B cell (primary cell): ENCODE measurements at regions not wholly inside any gene's neighbourhood (a gene's known extent, or its start where the extent isn't known, plus 50 kb on each side); places are given as distances from the start of the nearest gene placed in this dataset.
"Not testable (repeated sequence)": the region's sequence is repeated elsewhere in the genome, so short reads cannot be mapped to it uniquely, and the experiment has no call there.

Experiments used
- ATAC-seq: fragments of 200-7000 bp; cut with Tn5 transposase; one replicate; pipeline ENCODE4 v1.10.0; 2021; ENCODE audit warnings: low read depth, mild to moderate bottlenecking, moderate number of reproducible peaks, moderate library complexity
- CTCF ChIA-PET: fragments of 350-600 bp; sonication (Branson Sonifier 250); formaldehyde crosslinking; loops from one replicate; lab custom pipeline; 2021; ENCODE audit warnings: antibody characterized with exemption, inconsistent platforms; lab: Charles Lee
- POLR2A ChIA-PET: fragments of 350-600 bp; sonication (Branson Sonifier 250); formaldehyde crosslinking; loops from one replicate; lab custom pipeline; 2021; ENCODE audit warnings: antibody characterized with exemption; lab: Charles Lee
- DNase-seq: peaks from one replicate; pipeline ENCODE4 v3.0.0; 2013
- H2AFZ ChIP-seq: 2 replicates; pipeline ENCODE4 v1.6.1; 2012; ENCODE audit warnings: mild to moderate bottlenecking, low read depth, low read length; ENCODE audit not compliant: insufficient read depth, poor library complexity, severe bottlenecking
- H3K27ac ChIP-seq, 2 donors: 1 replicate in 1 of 2; 2 replicates in 1 of 2; pipeline ENCODE4 v1.5.1; 2012 to 2013; ENCODE audit warnings: low read length in 2 of 2, mild to moderate bottlenecking in 2 of 2, moderate library complexity in 1 of 2
- H3K27me3 ChIP-seq, 4 experiments: fragments of 200-600 bp in 1 of 4; sonication (generic) in 1 of 4; replicated peaks in 1 of 4; 1 replicate in 2 of 4; 2 replicates in 2 of 4; pipeline versions ENCODE4 v1.6.1 to v1.7.0; 2013 to 2016; ENCODE audit warnings: low read length in 3 of 4, mild to moderate bottlenecking in 2 of 4, mixed read lengths in 1 of 4, moderate library complexity in 1 of 4; ENCODE audit not compliant: insufficient read depth in 4 of 4, control insufficient read depth in 3 of 4; ENCODE audit errors: control extremely low read depth in 1 of 4
- H3K36me3 ChIP-seq, 2 experiments: replicated peaks in 1 of 2; 1 replicate in 1 of 2; 2 replicates in 1 of 2; pipeline versions ENCODE4 v1.6.1 to v1.7.1; 2013; ENCODE audit warnings: low read length in 1 of 2; ENCODE audit not compliant: insufficient read depth in 2 of 2, control insufficient read depth in 1 of 2; ENCODE audit errors: control extremely low read depth in 1 of 2, extremely low read depth in 1 of 2
- H3K4me1 ChIP-seq, 2 donors: fragments of 200-600 bp in 1 of 2; sonication (generic) in 1 of 2; 1 replicate in 1 of 2; 2 replicates in 1 of 2; pipeline versions ENCODE4 v1.5.1 to v1.6.1; 2013 to 2017; ENCODE audit warnings: low read length in 2 of 2; ENCODE audit not compliant: control insufficient read depth in 2 of 2, insufficient read depth in 2 of 2
- H3K4me2 ChIP-seq: replicated peaks from 2 replicates; pipeline ENCODE3; 2012; ENCODE audit warnings: mild to moderate bottlenecking, low read depth, low read length; ENCODE audit not compliant: poor library complexity, severe bottlenecking
- H3K4me3 ChIP-seq, 5 experiments: fragments of 200-600 bp in 1 of 5; sonication (generic) in 1 of 5; 1 replicate in 3 of 5; 2 replicates in 2 of 5; pipeline versions ENCODE4 v1.5.1 to v1.7.0; 2011 to 2016; ENCODE audit warnings: low read length in 4 of 5, mild to moderate bottlenecking in 4 of 5, low read depth in 2 of 5, control low read depth in 1 of 5, moderate library complexity in 1 of 5; ENCODE audit not compliant: insufficient read depth in 1 of 5; ENCODE audit errors: control extremely low read depth in 1 of 5, extremely low read depth in 1 of 5
- H3K79me2 ChIP-seq: fragments of 200-600 bp; sonication (generic); one replicate; pipeline ENCODE4 v1.6.0; 2016; ENCODE audit warnings: low read length; ENCODE audit not compliant: control insufficient read depth, insufficient read depth
- H3K9ac ChIP-seq: fragments of 200-600 bp; sonication (generic); 2 replicates; pipeline ENCODE4 v1.6.1; 2017; ENCODE audit warnings: mild to moderate bottlenecking, low read length, moderate library complexity
- H3K9me3 ChIP-seq, 3 donors: one replicate each; pipeline versions ENCODE4 v1.6.1 to v1.7.1; 2013; ENCODE audit warnings: low read length in 2 of 3; ENCODE audit not compliant: control insufficient read depth in 2 of 3, insufficient read depth in 1 of 3; ENCODE audit errors: control extremely low read depth in 1 of 3
- H4K20me1 ChIP-seq: 2 replicates; pipeline ENCODE4 v1.6.0; 2012; ENCODE audit warnings: mild to moderate bottlenecking, low read length; ENCODE audit not compliant: insufficient read depth, control insufficient read depth, poor library complexity, severe bottlenecking
- H3K27ac Mint-ChIP-seq: one replicate; pipeline ENCODE4 v1.8.0; 2021; ENCODE audit warnings: mixed read lengths
- H3K27me3 Mint-ChIP-seq: one replicate; pipeline ENCODE4 v1.8.0; 2021; ENCODE audit warnings: mixed read lengths
- H3K4me1 Mint-ChIP-seq: one replicate; pipeline ENCODE4 v1.8.0; 2021; ENCODE audit warnings: mixed read lengths
- H3K4me3 Mint-ChIP-seq: one replicate; pipeline ENCODE4 v1.8.0; 2021; ENCODE audit warnings: mixed read lengths
- H3K9me3 Mint-ChIP-seq: one replicate; pipeline ENCODE4 v1.8.0; 2022; ENCODE audit warnings: mixed read lengths; ENCODE audit not compliant: insufficient read depth
- EZH2 ChIP-seq: IDR thresholded peaks from 2 replicates; pipeline ENCODE4 v1.6.1; 2012; ENCODE audit warnings: borderline replicate concordance, low read depth, mild to moderate bottlenecking, moderate library complexity, low read length; ENCODE audit not compliant: insufficient read depth, poor library complexity, severe bottlenecking
- WGBS: methylation state at CpG from one replicate; pipeline ENCODE4 v1.1.5; 2013; ENCODE audit warnings: missing lambda C conversion rate; ENCODE audit not compliant: insufficient coverage; 5-methylcytosine and 5-hydroxymethylcytosine counted together
- intact Hi-C: fragments of 100-400 bp; cut with micrococcal nuclease; formaldehyde crosslinking; loops from one replicate; pipeline ENCODE4 v1.10.0; 2022
- TF ChIP-seq, protein P1 (sequence below): fragments of 200-600 bp; IDR thresholded peaks from one replicate; pipeline ENCODE4 v1.8.0; 2022; ENCODE audit warnings: antibody characterized with exemption, mild to moderate bottlenecking

DNA sequence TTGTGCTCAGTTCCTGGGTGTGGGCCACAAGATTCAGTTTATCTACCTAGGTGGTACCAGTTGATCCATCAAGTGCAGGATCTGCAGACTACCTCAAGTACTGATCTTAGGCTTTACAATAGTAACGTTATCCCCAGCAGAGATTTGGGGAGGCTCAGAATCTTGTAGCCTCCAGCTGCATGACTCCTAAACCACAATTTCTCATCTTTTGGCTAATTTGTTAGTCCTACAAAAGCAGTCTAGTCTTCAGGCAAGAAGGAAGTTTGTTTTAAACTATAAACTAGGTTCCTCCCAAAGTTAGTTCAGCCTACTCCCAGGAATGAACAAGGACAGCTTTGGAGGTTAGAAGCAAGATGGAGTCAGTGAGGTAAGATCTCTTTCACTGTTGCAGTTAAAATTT lies 213.5 kb upstream of the PIEZO2 start:
- Histone ChIP-seq H3K79me2 (no peaks in the 10 kb centered on the region), H3K27me3 (no peaks in the 10 kb centered on the region), H3K27ac (no peak overlapping the region), H3K9me3 (no peaks in the 10 kb centered on the region), H3K9ac (no peak overlapping the region), H3K36me3 (no peaks in the 10 kb centered on the region), H2AFZ (no peak overlapping the region), H4K20me1 (no peaks in the 10 kb centered on the region), H3K4me1 (no peaks in the 10 kb centered on the region), H3K4me2 (no peak overlapping the region), H3K4me3 (no peak overlapping the region)
- DNase-seq (no peak), ATAC-seq (no peak)
- H3K27me3 Mint-ChIP-seq: peaks cover under 1% of the 10 kb centered on the region
- H3K4me1 Mint-ChIP-seq: no peaks in the 10 kb centered on the region
- WGBS: no CpG with 5 or more reads among the region's 1 CpG
- H3K9me3 Mint-ChIP-seq: no peaks in the 10 kb centered on the region
- CTCF ChIA-PET: no interaction called here
- intact Hi-C loops: no loop called here
- H3K27ac Mint-ChIP-seq: no peak overlapping the region
- TF ChIP-seq EZH2: no peak
- TF ChIP-seq, protein P1, sequence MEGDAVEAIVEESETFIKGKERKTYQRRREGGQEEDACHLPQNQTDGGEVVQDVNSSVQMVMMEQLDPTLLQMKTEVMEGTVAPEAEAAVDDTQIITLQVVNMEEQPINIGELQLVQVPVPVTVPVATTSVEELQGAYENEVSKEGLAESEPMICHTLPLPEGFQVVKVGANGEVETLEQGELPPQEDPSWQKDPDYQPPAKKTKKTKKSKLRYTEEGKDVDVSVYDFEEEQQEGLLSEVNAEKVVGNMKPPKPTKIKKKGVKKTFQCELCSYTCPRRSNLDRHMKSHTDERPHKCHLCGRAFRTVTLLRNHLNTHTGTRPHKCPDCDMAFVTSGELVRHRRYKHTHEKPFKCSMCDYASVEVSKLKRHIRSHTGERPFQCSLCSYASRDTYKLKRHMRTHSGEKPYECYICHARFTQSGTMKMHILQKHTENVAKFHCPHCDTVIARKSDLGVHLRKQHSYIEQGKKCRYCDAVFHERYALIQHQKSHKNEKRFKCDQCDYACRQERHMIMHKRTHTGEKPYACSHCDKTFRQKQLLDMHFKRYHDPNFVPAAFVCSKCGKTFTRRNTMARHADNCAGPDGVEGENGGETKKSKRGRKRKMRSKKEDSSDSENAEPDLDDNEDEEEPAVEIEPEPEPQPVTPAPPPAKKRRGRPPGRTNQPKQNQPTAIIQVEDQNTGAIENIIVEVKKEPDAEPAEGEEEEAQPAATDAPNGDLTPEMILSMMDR: no peak
- POLR2A ChIA-PET: no interaction called here
- no peak overlapping the region for H3K4me3 Mint-ChIP-seq

DNA sequence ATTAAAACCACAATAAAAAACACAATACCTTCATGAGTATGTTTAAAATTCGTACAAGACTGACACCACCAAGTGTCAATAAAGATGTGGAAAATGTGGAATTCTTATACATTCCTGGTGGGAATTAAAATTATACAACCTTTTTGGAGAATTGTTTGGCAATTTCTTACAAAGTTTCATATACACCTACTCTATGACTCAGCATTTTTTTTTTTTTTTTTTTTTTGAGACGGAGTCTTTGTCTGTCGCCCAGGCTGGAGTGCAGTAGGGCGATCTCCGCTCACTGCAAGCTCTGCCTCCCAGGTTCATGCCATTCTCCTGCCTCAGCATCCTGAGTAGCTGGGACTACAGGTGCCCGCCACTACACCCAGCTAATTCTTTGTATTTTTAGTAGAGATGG lies 212.5 kb upstream of the PIEZO2 start:
- ATAC-seq, H3K4me1 Mint-ChIP-seq, H4K20me1 ChIP-seq, H3K27me3 Mint-ChIP-seq, H3K27me3 ChIP-seq, DNase-seq, H3K9me3 Mint-ChIP-seq, H2AFZ ChIP-seq, POLR2A ChIA-PET, H3K4me3 Mint-ChIP-seq, H3K36me3 ChIP-seq, H3K9me3 ChIP-seq, intact Hi-C loops, H3K4me2 ChIP-seq, H3K27ac ChIP-seq, H3K4me1 ChIP-seq, CTCF ChIA-PET, H3K9ac ChIP-seq, H3K4me3 ChIP-seq, H3K27ac Mint-ChIP-seq, H3K79me2 ChIP-seq: not testable (repeated sequence)
- no CpG with 5 or more reads among the region's 6 CpGs for WGBS
